ENCODE measurements at regions not wholly inside any gene's neighbourhood (a gene's known extent, or its start where the extent isn't known, plus 50 kb on each side); places are given as distances from the start of the nearest gene placed in this dataset.
A peak's percentile ranks its signal among the peaks of the same experiment; 100 is the strongest.

- ATAC-seq: peak; percentile 41 to 85 (median 66)
- Histone ChIP-seq H3K27ac (peak overlapping the region in 9 of 12 donors; percentile 3 to 57 (median 19)), H3K9me3 (no peaks in the 10 kb centered on the region), H3K36me3 (no peaks in the 10 kb centered on the region), H3K27me3 (no peaks in the 10 kb centered on the region), H3K4me3 (peak overlapping the region in 1 of 12 donors; percentile 15), H3K4me1 (peaks cover 6 to 42% (median 22%) of the 10 kb centered on the region in 12 donors)
- TF ChIP-seq CTCF (IDR thresholded peaks at IDR 0.05) (no peak), POLR2A (IDR thresholded peaks at IDR 0.05) (no peak)
- peak in 3 of 5 donors; percentile 56 to 63 (median 57) for DNase-seq
- intact Hi-C loops (cut with DNase I): loop anchor here in 1 of 10 donors (5.0 kb wide), 1 partner anchor 34 kb away; no protein-coding TSS in a partner anchor
- 49 to 54% (median 53%) methylated on average over 11 to 13 of the region's 13 CpGs for WGBS, 4 donors
Observed at GRCh38 chr16:85522842-85523601, 90.1 kb upstream of the GSE1 start.

GRCh38 chr16:85523602-85524364, 89.3 kb upstream of the GSE1 start:
- H3K27ac ChIP-seq: peak overlapping the region in 8 of 12 donors; percentile 3 to 57 (median 24)
- DNase-seq (peak in 4 of 5 donors; percentile 57 to 81 (median 60)), ATAC-seq (peak; percentile 53 to 83 (median 74))
- peak overlapping the region in 2 of 12 donors; percentile 7 to 15 for H3K4me3 ChIP-seq
- H3K9me3 ChIP-seq: no peaks in the 10 kb centered on the region
- peaks cover 6 to 42% (median 22%) of the 10 kb centered on the region in 12 donors for H3K4me1 ChIP-seq
- TF ChIP-seq CTCF (IDR thresholded peaks at IDR 0.05) (no peak), POLR2A (IDR thresholded peaks at IDR 0.05) (no peak)
- no peaks in the 10 kb centered on the region for H3K36me3 ChIP-seq
- intact Hi-C loops (cut with DNase I): loop anchor here in 1 of 10 donors (5.0 kb wide), 1 partner anchor 34 kb away; no protein-coding TSS in a partner anchor
- no peaks in the 10 kb centered on the region for H3K27me3 ChIP-seq
- 26 to 40% (median 34%) methylated on average over 9 to 22 of the region's 22 CpGs for WGBS, 4 donors

- no peak for ATAC-seq
- 58 to 100% (median 68%) methylated on average over 1 to 8 of the region's 8 CpGs for WGBS, 4 donors
- no peaks in the 10 kb centered on the region for H3K36me3 ChIP-seq
Observed at GRCh38 chr16:85524365-85524629, 88.8 kb upstream of the GSE1 start.

More at GRCh38 chr16:85524365-85524629, 88.8 kb upstream of the GSE1 start:
- TF ChIP-seq CTCF (IDR thresholded peaks at IDR 0.05): no peak
- TF ChIP-seq POLR2A (IDR thresholded peaks at IDR 0.05): no peak
- intact Hi-C loops (cut with DNase I): loop anchor here in 1 of 10 donors (5.0 kb wide), 1 partner anchor 33 kb away; no protein-coding TSS in a partner anchor
- no peak for DNase-seq
- H3K27ac ChIP-seq: peak overlapping the region in 2 of 12 donors; percentile 32 to 57
- H3K4me3 ChIP-seq: no peak overlapping the region
- H3K9me3 ChIP-seq: no peaks in the 10 kb centered on the region
- no peaks in the 10 kb centered on the region for H3K27me3 ChIP-seq
- H3K4me1 ChIP-seq: peaks cover 6 to 45% (median 24%) of the 10 kb centered on the region in 12 donors

Data from heart left ventricle (tissue), 16 donors.